Neural progenitor cell (in vitro differentiated cells): ENCODE measurements at regions not wholly inside any gene's neighbourhood (a gene's known extent, or its start where the extent isn't known, plus 50 kb on each side); places are given as distances from the start of the nearest gene placed in this dataset.

Source experiments
- DNase-seq: peaks from one replicate; pipeline ENCODE4 v3.0.0-alpha.2; 2016; ENCODE audit warnings: low spot score
- H2AFZ ChIP-seq: fragments of 200-600 bp; sonication (generic); replicated peaks from 2 replicates; pipeline ENCODE4 v1.6.1; 2016; ENCODE audit warnings: antibody characterized with exemption
- H3F3A ChIP-seq: fragments of 200-600 bp; sonication (generic); 2 replicates; pipeline ENCODE4 v1.6.1; 2016; ENCODE audit warnings: antibody characterized with exemption, low read depth
- H3K27ac ChIP-seq: fragments of 200-600 bp; sonication (generic); 2 replicates; pipeline ENCODE4 v1.5.1; 2016; ENCODE audit warnings: mild to moderate bottlenecking
- H3K27me3 ChIP-seq: fragments of 200-600 bp; sonication (generic); 2 replicates; pipeline ENCODE4 v1.6.1; 2016; ENCODE audit warnings: mild to moderate bottlenecking, moderate library complexity
- H3K36me3 ChIP-seq: fragments of 200-600 bp; sonication (generic); 2 replicates; pipeline ENCODE4 v1.5.1; 2016
- H3K4me1 ChIP-seq: fragments of 200-600 bp; sonication (generic); 2 replicates; pipeline ENCODE4 v1.6.1; 2016; ENCODE audit warnings: mixed run types
- H3K4me2 ChIP-seq: fragments of 200-600 bp; sonication (generic); 2 replicates; pipeline ENCODE4 v1.6.1; 2016
- H3K4me3 ChIP-seq: fragments of 200-600 bp; sonication (generic); 2 replicates; pipeline ENCODE4 v1.5.1; 2016
- H3K79me2 ChIP-seq: fragments of 200-600 bp; sonication (generic); 2 replicates; pipeline ENCODE4 v1.6.1; 2016; ENCODE audit warnings: low read depth
- H3K9ac ChIP-seq: fragments of 200-600 bp; sonication (generic); 2 replicates; pipeline ENCODE4 v1.6.1; 2016
- H3K9me3 ChIP-seq: fragments of 200-600 bp; sonication (generic); 2 replicates; pipeline ENCODE4 v1.5.1; 2016; ENCODE audit warnings: low read depth
- H4K20me1 ChIP-seq: fragments of 200-600 bp; sonication (generic); 2 replicates; pipeline ENCODE4 v1.6.1; 2016; ENCODE audit warnings: low read depth
- H3K27ac Mint-ChIP-seq: 3 replicates; pipeline ENCODE4 v1.8.0; 2021; ENCODE audit warnings: mixed read lengths
- H3K27me3 Mint-ChIP-seq: 2 replicates; pipeline ENCODE4 v1.8.0; 2022; ENCODE audit warnings: low read depth, mild to moderate bottlenecking, inconsistent platforms, moderate library complexity, mixed read lengths; ENCODE audit not compliant: insufficient read depth
- H3K36me3 Mint-ChIP-seq: 3 replicates; pipeline ENCODE4 v1.8.0; 2021; ENCODE audit warnings: mixed read lengths
- H3K4me1 Mint-ChIP-seq: 3 replicates; pipeline ENCODE4 v1.8.0; 2021; ENCODE audit warnings: mixed read lengths
- H3K4me3 Mint-ChIP-seq: 3 replicates; pipeline ENCODE4 v1.8.0; 2021; ENCODE audit warnings: mild to moderate bottlenecking, moderate library complexity, mixed read lengths
- H3K9me3 Mint-ChIP-seq: 3 replicates; pipeline ENCODE4 v1.8.0; 2020; ENCODE audit warnings: mixed read lengths
- EZH2 ChIP-seq: fragments of 200-600 bp; sonication (generic); IDR thresholded peaks from 2 replicates; pipeline ENCODE4 v1.6.1; 2017; ENCODE audit warnings: antibody characterized with exemption, mild to moderate bottlenecking, moderate library complexity
- EZH2phosphoT487 ChIP-seq: fragments of 200-600 bp; sonication (generic); IDR thresholded peaks from 2 replicates; pipeline ENCODE4 v1.6.1; 2017; ENCODE audit warnings: antibody characterized with exemption
- TF ChIP-seq, protein P1 (sequence below): fragments of 200-600 bp; sonication (generic); IDR thresholded peaks from 2 replicates; pipeline ENCODE4 v1.5.1; 2017; ENCODE audit warnings: antibody characterized with exemption, mild to moderate bottlenecking

DNA sequence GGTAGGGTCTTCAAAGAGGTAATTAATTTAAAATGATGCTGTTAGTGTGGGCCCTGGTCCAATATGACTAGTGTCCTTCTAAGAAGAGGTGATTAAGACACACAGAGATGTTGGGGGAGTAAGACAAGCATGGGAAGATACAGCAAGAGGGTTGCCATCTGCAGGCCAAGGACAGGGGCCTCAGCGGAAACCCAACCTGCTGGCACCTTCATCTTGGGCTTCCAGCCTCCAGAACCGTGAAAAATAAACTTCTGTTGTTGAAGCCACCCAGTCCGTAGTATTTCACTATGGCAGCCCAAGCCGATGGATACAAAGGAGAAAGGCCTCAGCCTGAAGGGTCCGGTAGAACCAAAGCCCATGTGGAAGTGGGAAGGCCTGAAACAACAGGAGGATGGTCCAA is 161.7 kb upstream of the UBE2E1 start:
- H3K4me3 Mint-ChIP-seq, result no peak overlapping the region
- Histone ChIP-seq H3K27me3 (no peaks in the 10 kb centered on the region), H3K4me2 (no peak overlapping the region), H3K4me1 (peaks cover 37% of the 10 kb centered on the region), H4K20me1 (no peaks in the 10 kb centered on the region), H3K4me3 (no peak overlapping the region), H3K79me2 (no peaks in the 10 kb centered on the region), H3K9me3 (no peaks in the 10 kb centered on the region), H3K27ac (no peak overlapping the region), H3K9ac (no peak overlapping the region), H3K36me3 (no peaks in the 10 kb centered on the region), H2AFZ (no peak overlapping the region), H3F3A (peaks cover 15% of the 10 kb centered on the region)
- H3K27me3 Mint-ChIP-seq, result peaks cover 10% of the 10 kb centered on the region
- H3K27ac Mint-ChIP-seq, result no peak overlapping the region
- peaks cover 23% of the 10 kb centered on the region for H3K4me1 Mint-ChIP-seq
- TF ChIP-seq EZH2phosphoT487 (no peak), EZH2 (no peak)
- TF ChIP-seq, protein P1, sequence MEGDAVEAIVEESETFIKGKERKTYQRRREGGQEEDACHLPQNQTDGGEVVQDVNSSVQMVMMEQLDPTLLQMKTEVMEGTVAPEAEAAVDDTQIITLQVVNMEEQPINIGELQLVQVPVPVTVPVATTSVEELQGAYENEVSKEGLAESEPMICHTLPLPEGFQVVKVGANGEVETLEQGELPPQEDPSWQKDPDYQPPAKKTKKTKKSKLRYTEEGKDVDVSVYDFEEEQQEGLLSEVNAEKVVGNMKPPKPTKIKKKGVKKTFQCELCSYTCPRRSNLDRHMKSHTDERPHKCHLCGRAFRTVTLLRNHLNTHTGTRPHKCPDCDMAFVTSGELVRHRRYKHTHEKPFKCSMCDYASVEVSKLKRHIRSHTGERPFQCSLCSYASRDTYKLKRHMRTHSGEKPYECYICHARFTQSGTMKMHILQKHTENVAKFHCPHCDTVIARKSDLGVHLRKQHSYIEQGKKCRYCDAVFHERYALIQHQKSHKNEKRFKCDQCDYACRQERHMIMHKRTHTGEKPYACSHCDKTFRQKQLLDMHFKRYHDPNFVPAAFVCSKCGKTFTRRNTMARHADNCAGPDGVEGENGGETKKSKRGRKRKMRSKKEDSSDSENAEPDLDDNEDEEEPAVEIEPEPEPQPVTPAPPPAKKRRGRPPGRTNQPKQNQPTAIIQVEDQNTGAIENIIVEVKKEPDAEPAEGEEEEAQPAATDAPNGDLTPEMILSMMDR, result no peak
- no peak for DNase-seq
- no peaks in the 10 kb centered on the region for H3K36me3 Mint-ChIP-seq
- H3K9me3 Mint-ChIP-seq, result peaks cover 3% of the 10 kb centered on the region

GRCh38 chr3:23644676-23645075 is 161.1 kb upstream of the UBE2E1 start:
- H3F3A ChIP-seq, result peaks cover 17% of the 10 kb centered on the region
- H3K4me3 ChIP-seq, result no peak overlapping the region
- H3K36me3 ChIP-seq, result no peaks in the 10 kb centered on the region
- Mint-ChIP-seq H3K4me1 (peaks cover 29% of the 10 kb centered on the region), H3K27me3 (peaks cover 10% of the 10 kb centered on the region), H3K4me3 (no peak overlapping the region), H3K36me3 (no peaks in the 10 kb centered on the region), H3K27ac (no peak overlapping the region), H3K9me3 (peaks cover 2% of the 10 kb centered on the region)
- H3K9me3 ChIP-seq, result no peaks in the 10 kb centered on the region
- H4K20me1 ChIP-seq, result no peaks in the 10 kb centered on the region
- no peaks in the 10 kb centered on the region for H3K79me2 ChIP-seq
- no peak overlapping the region for H3K9ac ChIP-seq
- H3K27me3 ChIP-seq, result no peaks in the 10 kb centered on the region
- no peak overlapping the region for H3K4me2 ChIP-seq
- H3K27ac ChIP-seq, result no peak overlapping the region
- no peak for DNase-seq
- no peak overlapping the region for H2AFZ ChIP-seq
- peaks cover 43% of the 10 kb centered on the region for H3K4me1 ChIP-seq
- TF ChIP-seq EZH2, result no peak
- TF ChIP-seq, protein P1, result no peak
- no peak for TF ChIP-seq EZH2phosphoT487

GRCh38 chr3:23645533-23646183 is 160.1 kb upstream of the UBE2E1 start:
- Histone ChIP-seq H3K4me1 (peaks cover 39% of the 10 kb centered on the region), H3F3A (peaks cover 17% of the 10 kb centered on the region), H4K20me1 (no peaks in the 10 kb centered on the region), H3K36me3 (no peaks in the 10 kb centered on the region), H3K79me2 (no peaks in the 10 kb centered on the region), H3K9me3 (no peaks in the 10 kb centered on the region), H3K27ac (no peak overlapping the region), H2AFZ (no peak overlapping the region), H3K4me2 (no peak overlapping the region), H3K9ac (no peak overlapping the region), H3K4me3 (no peak overlapping the region), H3K27me3 (no peaks in the 10 kb centered on the region)
- no peak for DNase-seq
- peaks cover 2% of the 10 kb centered on the region for H3K9me3 Mint-ChIP-seq
- peaks cover 36% of the 10 kb centered on the region for H3K4me1 Mint-ChIP-seq
- TF ChIP-seq, protein P1, result no peak
- TF ChIP-seq EZH2phosphoT487 (no peak), EZH2 (no peak)
- H3K36me3 Mint-ChIP-seq, result no peaks in the 10 kb centered on the region
- no peak overlapping the region for H3K4me3 Mint-ChIP-seq
- peak overlapping the region; percentile 31 for H3K27ac Mint-ChIP-seq
- peaks cover 10% of the 10 kb centered on the region for H3K27me3 Mint-ChIP-seq
